ENCODE measurements at regions not wholly inside any gene's neighbourhood (a gene's known extent, or its start where the extent isn't known, plus 50 kb on each side); places are given as distances from the start of the nearest gene placed in this dataset.

- peak; percentile 31 for DNase-seq
Measured at GRCh38 chr2:145846982-145847381, 1327.1 kb upstream of the ZEB2 start.

- DNase-seq = no peak
Measured at GRCh38 chr2:145845923-145846322, 1326.0 kb upstream of the ZEB2 start.

GRCh38 chr2:145845207-145845894 is 1325.4 kb upstream of the ZEB2 start:
- DNase-seq = no peak

- no peak for DNase-seq
Measured at GRCh38 chr2:145841973-145842372, 1322.1 kb upstream of the ZEB2 start.

GRCh38 chr2:145836986-145837385 is 1317.1 kb upstream of the ZEB2 start:
- DNase-seq = no peak

GRCh38 chr2:145835665-145836064 is 1315.7 kb upstream of the ZEB2 start:
- no peak for DNase-seq

GRCh38 chr2:145832681-145833080 is 1312.8 kb upstream of the ZEB2 start:
- no peak for DNase-seq

GRCh38 chr2:145829931-145830330 is 1310.0 kb upstream of the ZEB2 start:
- DNase-seq = no peak

GRCh38 chr2:145827235-145827634 is 1307.3 kb upstream of the ZEB2 start:
- DNase-seq = no peak

GRCh38 chr2:145824384-145824783 is 1304.5 kb upstream of the ZEB2 start:
- DNase-seq = no peak

- no peak for DNase-seq
Measured at GRCh38 chr2:145822892-145823534, 1303.1 kb upstream of the ZEB2 start.

- DNase-seq = no peak
Measured at GRCh38 chr2:145820651-145821050, 1300.7 kb upstream of the ZEB2 start.

GRCh38 chr2:145818890-145819504 is 1299.1 kb upstream of the ZEB2 start:
- DNase-seq = no peak

GRCh38 chr2:145815933-145816332 is 1296.0 kb upstream of the ZEB2 start:
- no peak for DNase-seq

- DNase-seq = no peak
Measured at GRCh38 chr2:145813481-145813880, 1293.6 kb upstream of the ZEB2 start.

- no peak for DNase-seq
Measured at GRCh38 chr2:145812165-145812554, 1292.2 kb upstream of the ZEB2 start.

- no peak for DNase-seq
Measured at GRCh38 chr2:145811276-145812164, 1291.6 kb upstream of the ZEB2 start.

GRCh38 chr2:145807968-145808367 is 1288.0 kb upstream of the ZEB2 start:
- DNase-seq = no peak

GRCh38 chr2:145807554-145807953 is 1287.6 kb upstream of the ZEB2 start:
- DNase-seq = no peak

- no peak for DNase-seq
Measured at GRCh38 chr2:145806546-145806945, 1286.6 kb upstream of the ZEB2 start.

GRCh38 chr2:145802133-145802532 is 1282.2 kb upstream of the ZEB2 start:
- DNase-seq = no peak

- DNase-seq = no peak
Measured at GRCh38 chr2:145801210-145801609, 1281.3 kb upstream of the ZEB2 start.

Data from femur (tissue), 1 donor.